IMR-90 (cell line): ENCODE measurements at regions not wholly inside any gene's neighbourhood (a gene's known extent, or its start where the extent isn't known, plus 50 kb on each side); places are given as distances from the start of the nearest gene placed in this dataset.

Experiments
- ATAC-seq: fragments of 200-7000 bp; cut with Tn5 transposase; 2 replicates; pipeline ENCODE4 v1.9.1; 2020; ENCODE audit warnings: low read depth, mild to moderate bottlenecking, moderate library complexity
- BruUV-seq: library from RNA; stranded (reverse); fragments of 400-500 nt; replicated peaks from 2 replicates; lab custom pipeline; 2021; lab: Mats Ljungman, UMichigan
- CTCF ChIA-PET: fragments of 300-600 bp; formaldehyde crosslinking; extraction: SDS; loops from one replicate; lab custom pipeline; 2021; ENCODE audit warnings: antibody characterized with exemption; lab: Yijun Ruan, JAX
- POLR2A ChIA-PET: fragments of 300-600 bp; sonication (Branson Sonifier 250); formaldehyde crosslinking; loops from one replicate; lab custom pipeline; 2022; ENCODE audit warnings: antibody characterized with exemption; ENCODE audit not compliant: unreplicated experiment; lab: Charles Lee
- DNase-seq: peaks from one replicate; pipeline ENCODE4 v3.0.0; 2013
- H2AFZ ChIP-seq: replicated peaks from 2 replicates; pipeline ENCODE3; 2013; ENCODE audit warnings: low read length, mild to moderate bottlenecking; ENCODE audit not compliant: poor library complexity
- H2AK5ac ChIP-seq: 2 replicates; pipeline ENCODE4 v1.6.1; 2013; ENCODE audit warnings: low read depth, low read length, inconsistent platforms
- H2AK9ac ChIP-seq: replicated peaks from 2 replicates; pipeline ENCODE3; 2013; ENCODE audit warnings: mild to moderate bottlenecking, low read depth, low read length, moderate library complexity; ENCODE audit not compliant: poor library complexity
- H2BK120ac ChIP-seq: 2 replicates; pipeline ENCODE4 v1.6.1; 2013; ENCODE audit warnings: low read depth, low read length, inconsistent platforms
- H2BK15ac ChIP-seq: 3 replicates; pipeline ENCODE4 v1.6.1; 2013; ENCODE audit warnings: low read depth, low read length, inconsistent platforms
- H2BK20ac ChIP-seq: 2 replicates; pipeline ENCODE4 v1.6.1; 2013; ENCODE audit warnings: low read depth, mild to moderate bottlenecking, inconsistent platforms, low read length, moderate library complexity
- H2BK5ac ChIP-seq: 2 replicates; pipeline ENCODE4 v1.6.1; 2013; ENCODE audit warnings: mild to moderate bottlenecking, low read depth, low read length, inconsistent platforms; ENCODE audit not compliant: poor library complexity, severe bottlenecking
- H3K14ac ChIP-seq: replicated peaks from 2 replicates; pipeline ENCODE4 v1.6.1; 2013; ENCODE audit warnings: low read depth, low read length, inconsistent platforms
- H3K18ac ChIP-seq: 2 replicates; pipeline ENCODE4 v1.6.1; 2013; ENCODE audit warnings: low read depth, low read length, control low read depth
- H3K23ac ChIP-seq: 2 replicates; pipeline ENCODE4 v1.6.1; 2013; ENCODE audit warnings: low read depth, low read length, inconsistent platforms
- H3K27ac ChIP-seq: 2 replicates; pipeline ENCODE4 v1.5.1; 2013; ENCODE audit warnings: mild to moderate bottlenecking, control low read depth, low read length; ENCODE audit not compliant: insufficient read depth
- H3K27me3 ChIP-seq: 2 replicates; pipeline ENCODE4 v1.6.1; 2013; ENCODE audit warnings: low read length; ENCODE audit not compliant: control insufficient read depth, insufficient read depth
- H3K36me3 ChIP-seq: 2 replicates; pipeline ENCODE4 v1.6.1; 2013; ENCODE audit warnings: low read length, mixed read lengths; ENCODE audit not compliant: control insufficient read depth, insufficient read depth
- H3K4ac ChIP-seq: 2 replicates; pipeline ENCODE4 v1.6.1; 2013; ENCODE audit warnings: low read depth, low read length, inconsistent platforms
- H3K4me1 ChIP-seq: 2 replicates; pipeline ENCODE4 v1.6.1; 2013; ENCODE audit warnings: low read length, mixed read lengths; ENCODE audit not compliant: control insufficient read depth, insufficient read depth
- H3K4me2 ChIP-seq: 2 replicates; pipeline ENCODE4 v1.6.1; 2013; ENCODE audit warnings: low read depth, mild to moderate bottlenecking, control low read depth, low read length, moderate library complexity
- H3K4me3 ChIP-seq: 2 replicates; pipeline ENCODE4 v1.5.1; 2013; ENCODE audit warnings: low read depth, mild to moderate bottlenecking, control low read depth, low read length, moderate library complexity; ENCODE audit not compliant: insufficient read depth
- H3K56ac ChIP-seq: 2 replicates; pipeline ENCODE4 v1.6.1; 2013; ENCODE audit warnings: low read length, inconsistent platforms; ENCODE audit not compliant: insufficient read depth; ENCODE audit errors: extremely low read depth
- H3K79me1 ChIP-seq, 2 experiments: 2 replicates each; pipeline ENCODE4 v1.6.1; 2013; ENCODE audit warnings: low read length in 2 of 2, inconsistent platforms in 1 of 2, low read depth in 1 of 2
- H3K9ac ChIP-seq: 2 replicates; pipeline ENCODE4 v1.6.1; 2013; ENCODE audit warnings: low read depth, low read length, control low read depth
- H3K9me1 ChIP-seq: 2 replicates; pipeline ENCODE4 v1.6.1; 2013; ENCODE audit warnings: low read length, inconsistent platforms; ENCODE audit not compliant: insufficient read depth
- H3K9me3 ChIP-seq: 2 replicates; pipeline ENCODE4 v1.6.1; 2013; ENCODE audit warnings: low read length; ENCODE audit not compliant: control insufficient read depth, insufficient read depth
- H4K20me1 ChIP-seq: 2 replicates; pipeline ENCODE4 v1.6.1; 2013; ENCODE audit warnings: low read length, inconsistent platforms; ENCODE audit not compliant: insufficient read depth
- H4K5ac ChIP-seq: 2 replicates; pipeline ENCODE4 v1.6.1; 2013; ENCODE audit warnings: mild to moderate bottlenecking, low read depth, low read length, control low read depth
- H4K8ac ChIP-seq, 2 experiments: 2 replicates each; pipeline ENCODE4 v1.6.1; 2013; ENCODE audit warnings: low read depth in 2 of 2, low read length in 2 of 2, control low read depth in 1 of 2, inconsistent platforms in 1 of 2
- H4K91ac ChIP-seq: 2 replicates; pipeline ENCODE4 v1.6.1; 2013; ENCODE audit warnings: low read depth, low read length, inconsistent platforms; ENCODE audit not compliant: insufficient read depth
- MAZ ChIP-seq: IDR thresholded peaks from 2 replicates; pipeline ENCODE4 v1.6.1; 2012; ENCODE audit warnings: low read depth, mild to moderate bottlenecking, low read length, improper control_type of control experiment, moderate library complexity, borderline replicate concordance
- RAD21 ChIP-seq: IDR thresholded peaks from 2 replicates; pipeline ENCODE4 v1.6.1; 2012; ENCODE audit warnings: low read length, improper control_type of control experiment
- RFX5 ChIP-seq: IDR thresholded peaks from 2 replicates; pipeline ENCODE4 v1.8.0; 2012; ENCODE audit warnings: low read depth, mild to moderate bottlenecking, low read length, moderate library complexity
- WGBS, 2 experiments: methylation state at CpG; one replicate each; pipeline versions ENCODE4 v1.1.5 to v1.1.7; 2013; ENCODE audit warnings: missing lambda C conversion rate in 2 of 2; ENCODE audit not compliant: insufficient read length in 1 of 2; ENCODE audit errors: extremely low coverage in 2 of 2; 5-methylcytosine and 5-hydroxymethylcytosine counted together
- dilution Hi-C: fragments of 300-500 bp; cut with HindIII; formaldehyde crosslinking; loops from one replicate; pipeline ENCODE4 v1.14.3; 2018; ENCODE audit warnings: low sequenced_read_pairs; ENCODE audit not compliant: unreplicated experiment
- in situ Hi-C: fragments of 300-500 bp; cut with MboI; formaldehyde crosslinking; loops from 3 replicates; pipeline ENCODE4 v1.14.3; 2019; ENCODE audit warnings: low sequenced_read_pairs, inconsistent platforms, mixed read lengths
- intact Hi-C: fragments of 100-400 bp; cut with micrococcal nuclease; formaldehyde crosslinking; loops from 2 replicates; pipeline ENCODE4 v1.10.0; 2022

GRCh38 chr3:5523125-5523524 is 335.6 kb downstream of the EDEM1 start:
- H3K4me3 ChIP-seq, result no peak overlapping the region
- H3K23ac ChIP-seq, result no peak overlapping the region
- H3K14ac ChIP-seq, result no peak overlapping the region
- H2BK5ac ChIP-seq, result no peak overlapping the region
- ChIA-PET CTCF (no interaction called here), POLR2A (no interaction called here)
- no peak overlapping the region for H3K18ac ChIP-seq
- WGBS, 2 experiments, result 44% methylated on average over 1 of the region's 1 CpG; no CpG with 5 or more reads in 1 of the 2 experiments
- H4K20me1 ChIP-seq, result no peaks in the 10 kb centered on the region
- no peak overlapping the region for H3K4me2 ChIP-seq
- H2AFZ ChIP-seq, result no peak overlapping the region
- no peak overlapping the region for H2BK120ac ChIP-seq
- H3K27me3 ChIP-seq, result no peaks in the 10 kb centered on the region
- BruUV-seq, result no TSS peak
- H4K91ac ChIP-seq, result no peak overlapping the region
- H2BK20ac ChIP-seq, result no peak overlapping the region
- no peak for TF ChIP-seq MAZ
- TF ChIP-seq RAD21, result no peak
- TF ChIP-seq RFX5, result no peak
- dilution Hi-C loops (no loop called here), intact Hi-C loops (no loop called here), in situ Hi-C loops (no loop called here)
- H3K9me1 ChIP-seq, result no peaks in the 10 kb centered on the region
- H3K4ac ChIP-seq, result no peak overlapping the region
- H4K8ac ChIP-seq, result no peak overlapping the region
- H2AK5ac ChIP-seq, result no peak overlapping the region
- no peak overlapping the region for H2AK9ac ChIP-seq
- no peak overlapping the region for H4K5ac ChIP-seq
- H3K9ac ChIP-seq, result no peak overlapping the region
- ATAC-seq (no peak), DNase-seq (no peak)
- H3K4me1 ChIP-seq, result no peaks in the 10 kb centered on the region
- no peak overlapping the region for H2BK15ac ChIP-seq
- no peak overlapping the region for H3K56ac ChIP-seq
- no peaks in the 10 kb centered on the region for H3K36me3 ChIP-seq
- no peak overlapping the region for H3K27ac ChIP-seq
- 0 out of 2 replicates have a peak, but pooled peaks cover 2% of the 10 kb centered on the region for H3K9me3 ChIP-seq
- no peaks in the 10 kb centered on the region for H3K79me1 ChIP-seq
